ENCODE measurements at regions not wholly inside any gene's neighbourhood (a gene's known extent, or its start where the extent isn't known, plus 50 kb on each side); places are given as distances from the start of the nearest gene placed in this dataset.

GRCh38 chr13:50365408-50366391 is 350.5 kb downstream of the KCNRG start:
- DNase-seq: no peak

- DNase-seq: no peak
Measured at GRCh38 chr13:50366488-50367174, 351.4 kb downstream of the KCNRG start.

GRCh38 chr13:50369646-50370045 is 354.4 kb downstream of the KCNRG start:
- no peak for DNase-seq

- no peak for DNase-seq
Measured at GRCh38 chr13:50370303-50370950, 355.2 kb downstream of the KCNRG start.

GRCh38 chr13:50374517-50374916 is 359.3 kb downstream of the KCNRG start:
- DNase-seq: no peak

GRCh38 chr13:50375792-50376191 is 360.5 kb downstream of the KCNRG start:
- DNase-seq: no peak

- no peak for DNase-seq
Measured at GRCh38 chr13:50376895-50377575, 361.8 kb downstream of the KCNRG start.

GRCh38 chr13:50377726-50378270 is 362.6 kb downstream of the KCNRG start:
- DNase-seq: no peak

- no peak for DNase-seq
Measured at GRCh38 chr13:50378509-50379044, 363.3 kb downstream of the KCNRG start.

GRCh38 chr13:50379584-50379983 is 364.3 kb downstream of the KCNRG start:
- no peak for DNase-seq

- no peak for DNase-seq
Measured at GRCh38 chr13:50380905-50381304, 365.7 kb downstream of the KCNRG start.

- no peak for DNase-seq
Measured at GRCh38 chr13:50382511-50382910, 367.3 kb downstream of the KCNRG start.

- no peak for DNase-seq
Measured at GRCh38 chr13:50382951-50383350, 367.7 kb downstream of the KCNRG start.

GRCh38 chr13:50384724-50385123 is 369.5 kb downstream of the KCNRG start:
- no peak for DNase-seq

GRCh38 chr13:50386541-50387050 is 371.4 kb downstream of the KCNRG start:
- DNase-seq: no peak

- DNase-seq: no peak
Measured at GRCh38 chr13:50387051-50387581, 371.9 kb downstream of the KCNRG start.

- no peak for DNase-seq
Measured at GRCh38 chr13:50388481-50388880, 373.2 kb downstream of the KCNRG start.

GRCh38 chr13:50389726-50390125 is 374.5 kb downstream of the KCNRG start:
- no peak for DNase-seq

- DNase-seq: no peak
Measured at GRCh38 chr13:50390503-50391248, 375.4 kb downstream of the KCNRG start.

GRCh38 chr13:50392977-50393376 is 377.7 kb downstream of the KCNRG start:
- no peak for DNase-seq

- DNase-seq: no peak
Measured at GRCh38 chr13:50393628-50394027, 378.4 kb downstream of the KCNRG start.

Measured in HCEC 1CT (cell line).